ENCODE measurements at regions not wholly inside any gene's neighbourhood (a gene's known extent, or its start where the extent isn't known, plus 50 kb on each side); places are given as distances from the start of the nearest gene placed in this dataset.

DNA sequence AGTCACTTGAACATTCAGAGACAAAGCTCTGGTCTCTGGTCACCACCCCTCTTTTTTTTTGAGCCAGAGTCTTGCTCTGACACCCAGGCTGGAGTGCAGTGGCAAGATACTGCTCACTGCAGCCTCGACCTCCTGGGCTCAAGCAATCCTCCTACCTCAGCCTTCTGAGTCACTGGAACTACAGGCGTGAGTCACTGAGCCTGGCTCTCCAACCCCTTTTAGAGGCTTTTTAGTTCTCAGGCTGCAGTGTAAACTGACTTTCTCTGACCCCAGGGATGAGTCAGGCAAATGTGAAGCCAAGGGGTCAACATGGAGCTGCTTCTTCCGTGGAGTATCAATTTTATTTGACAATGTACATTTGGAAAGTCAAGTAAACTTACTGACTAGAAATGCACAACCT lies 229.2 kb downstream of the PTTG2 start:
- no peaks in the 10 kb centered on the region for H3K9me3 ChIP-seq (ENCODE audit: severe bottlenecking)
- DNase-seq (ENCODE audit: low spot score) (peak; percentile 77), ATAC-seq (ENCODE audit: low read depth) (peak; percentile 86)
- H3K4me3 ChIP-seq (ENCODE audit: severe bottlenecking) = no peak overlapping the region
- H3K36me3 ChIP-seq (ENCODE audit: low read depth) = no peaks in the 10 kb centered on the region
- TF ChIP-seq, protein P1, sequence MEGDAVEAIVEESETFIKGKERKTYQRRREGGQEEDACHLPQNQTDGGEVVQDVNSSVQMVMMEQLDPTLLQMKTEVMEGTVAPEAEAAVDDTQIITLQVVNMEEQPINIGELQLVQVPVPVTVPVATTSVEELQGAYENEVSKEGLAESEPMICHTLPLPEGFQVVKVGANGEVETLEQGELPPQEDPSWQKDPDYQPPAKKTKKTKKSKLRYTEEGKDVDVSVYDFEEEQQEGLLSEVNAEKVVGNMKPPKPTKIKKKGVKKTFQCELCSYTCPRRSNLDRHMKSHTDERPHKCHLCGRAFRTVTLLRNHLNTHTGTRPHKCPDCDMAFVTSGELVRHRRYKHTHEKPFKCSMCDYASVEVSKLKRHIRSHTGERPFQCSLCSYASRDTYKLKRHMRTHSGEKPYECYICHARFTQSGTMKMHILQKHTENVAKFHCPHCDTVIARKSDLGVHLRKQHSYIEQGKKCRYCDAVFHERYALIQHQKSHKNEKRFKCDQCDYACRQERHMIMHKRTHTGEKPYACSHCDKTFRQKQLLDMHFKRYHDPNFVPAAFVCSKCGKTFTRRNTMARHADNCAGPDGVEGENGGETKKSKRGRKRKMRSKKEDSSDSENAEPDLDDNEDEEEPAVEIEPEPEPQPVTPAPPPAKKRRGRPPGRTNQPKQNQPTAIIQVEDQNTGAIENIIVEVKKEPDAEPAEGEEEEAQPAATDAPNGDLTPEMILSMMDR (IDR thresholded peaks at IDR 0.05; ENCODE audit: poor library complexity, severe bottlenecking) = no peak
- H3K27me3 ChIP-seq (ENCODE audit: insufficient read depth, poor library complexity, severe bottlenecking) = no peaks in the 10 kb centered on the region
- peak overlapping the region; percentile 50 for H3K27ac ChIP-seq (ENCODE audit: poor library complexity, severe bottlenecking)
- H3K4me1 ChIP-seq (ENCODE audit: insufficient read depth, poor library complexity, severe bottlenecking) = peaks cover 33% of the 10 kb centered on the region

DNA sequence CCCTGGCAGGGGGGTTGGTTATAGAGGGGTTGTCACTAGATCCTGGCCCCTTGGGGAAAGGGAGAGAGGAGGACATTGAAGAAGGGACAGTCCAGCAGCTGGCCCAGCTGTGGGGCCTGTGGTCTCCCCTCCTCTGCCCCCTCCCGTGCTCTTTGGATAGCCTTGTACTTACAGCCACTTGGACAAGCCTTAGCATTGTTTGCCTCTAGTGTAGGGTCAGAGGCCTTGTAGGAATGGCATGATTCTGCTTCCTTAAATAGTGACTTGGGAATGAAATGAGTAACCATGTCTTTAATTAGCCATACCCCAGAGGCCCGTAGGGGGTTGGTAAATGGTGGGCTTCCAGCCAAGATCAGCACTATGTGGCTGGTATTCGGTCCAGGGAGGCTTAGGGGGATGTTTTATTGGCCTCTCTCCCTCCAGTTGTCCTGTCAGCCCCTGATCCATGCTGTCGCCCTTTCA lies 230.6 kb downstream of the PTTG2 start:
- no peak; the same call in 2 of the 3 replicates for ATAC-seq (ENCODE audit: low read depth)
- H3K36me3 ChIP-seq (ENCODE audit: low read depth) = no peaks in the 10 kb centered on the region
- no peaks in the 10 kb centered on the region for H3K27me3 ChIP-seq (ENCODE audit: insufficient read depth, poor library complexity, severe bottlenecking)
- H3K4me1 ChIP-seq (ENCODE audit: insufficient read depth, poor library complexity, severe bottlenecking) = peaks cover 33% of the 10 kb centered on the region
- DNase-seq (ENCODE audit: low spot score) = no peak
- H3K4me3 ChIP-seq (ENCODE audit: severe bottlenecking) = no peak overlapping the region
- H3K27ac ChIP-seq (ENCODE audit: poor library complexity, severe bottlenecking) = peak overlapping the region; percentile 50
- TF ChIP-seq, protein P1 (IDR thresholded peaks at IDR 0.05; ENCODE audit: poor library complexity, severe bottlenecking) = no peak
- no peaks in the 10 kb centered on the region for H3K9me3 ChIP-seq (ENCODE audit: severe bottlenecking)

DNA sequence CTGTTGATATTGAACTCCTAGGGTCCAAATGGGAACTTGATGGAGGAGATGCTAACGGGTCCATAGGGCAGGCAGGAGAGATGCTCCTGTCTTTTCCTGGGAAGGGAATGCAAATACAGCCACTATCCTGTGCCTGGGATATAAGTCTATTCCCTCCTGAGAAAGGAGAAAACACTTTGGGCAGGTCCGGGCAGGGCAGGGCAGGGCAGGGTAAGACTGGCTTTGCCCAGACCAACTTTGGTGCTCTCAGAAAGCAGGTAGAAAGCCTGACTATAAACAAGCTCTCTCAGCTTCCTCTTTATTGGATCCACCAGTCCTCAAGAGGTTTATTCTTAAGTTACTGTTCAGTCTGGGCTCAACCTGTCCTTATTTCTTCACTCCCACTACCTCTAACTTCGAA lies 232.3 kb downstream of the PTTG2 start:
- TF ChIP-seq, protein P1 (IDR thresholded peaks at IDR 0.05; ENCODE audit: poor library complexity, severe bottlenecking) = no peak
- ATAC-seq (ENCODE audit: low read depth) (no peak), DNase-seq (ENCODE audit: low spot score) (no peak)
- Histone ChIP-seq H3K36me3 (ENCODE audit: low read depth) (no peaks in the 10 kb centered on the region), H3K9me3 (ENCODE audit: severe bottlenecking) (no peaks in the 10 kb centered on the region), H3K4me3 (ENCODE audit: severe bottlenecking) (no peak overlapping the region), H3K27me3 (ENCODE audit: insufficient read depth, poor library complexity, severe bottlenecking) (no peaks in the 10 kb centered on the region), H3K27ac (ENCODE audit: poor library complexity, severe bottlenecking) (no peak overlapping the region), H3K4me1 (ENCODE audit: insufficient read depth, poor library complexity, severe bottlenecking) (peaks cover 33% of the 10 kb centered on the region)

DNA sequence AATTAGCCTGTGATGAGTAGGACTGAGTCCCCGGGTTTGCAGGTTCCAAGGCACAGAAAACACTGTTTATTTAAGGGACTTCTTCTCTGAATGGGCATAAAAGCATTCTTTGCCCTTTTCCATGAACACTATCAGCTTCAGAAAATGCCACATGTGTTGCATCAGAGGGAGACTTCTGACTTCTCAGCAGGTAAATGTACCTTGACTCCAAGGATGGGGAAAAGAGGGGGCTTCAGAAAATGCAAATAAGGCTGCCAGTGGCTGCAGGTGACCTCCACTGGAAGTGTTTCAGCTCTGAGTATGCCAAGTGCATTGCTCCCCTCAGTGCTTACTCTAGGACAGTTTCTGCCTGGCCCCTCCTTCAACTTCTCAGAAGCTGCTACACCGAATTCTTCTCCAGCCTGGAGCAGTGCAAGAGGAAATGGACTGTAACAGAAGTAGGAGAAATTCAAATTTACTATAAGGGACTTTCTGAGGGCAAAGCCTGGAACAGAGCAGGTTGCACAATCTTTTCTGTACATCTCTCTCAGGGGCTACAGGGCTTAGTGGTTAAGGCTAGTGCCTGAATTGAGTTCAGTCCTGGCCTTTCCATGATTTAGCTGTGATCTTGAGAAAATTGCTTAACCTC lies 233.2 kb downstream of the PTTG2 start:
- TF ChIP-seq, protein P1 (IDR thresholded peaks at IDR 0.05; ENCODE audit: poor library complexity, severe bottlenecking) = no peak
- Histone ChIP-seq H3K4me1 (ENCODE audit: insufficient read depth, poor library complexity, severe bottlenecking) (peaks cover 33% of the 10 kb centered on the region), H3K36me3 (ENCODE audit: low read depth) (no peaks in the 10 kb centered on the region), H3K27me3 (ENCODE audit: insufficient read depth, poor library complexity, severe bottlenecking) (no peaks in the 10 kb centered on the region), H3K9me3 (ENCODE audit: severe bottlenecking) (no peaks in the 10 kb centered on the region), H3K4me3 (ENCODE audit: severe bottlenecking) (no peak overlapping the region), H3K27ac (ENCODE audit: poor library complexity, severe bottlenecking) (no peak overlapping the region)
- ATAC-seq (ENCODE audit: low read depth) (no peak), DNase-seq (ENCODE audit: low spot score) (no peak)

DNA sequence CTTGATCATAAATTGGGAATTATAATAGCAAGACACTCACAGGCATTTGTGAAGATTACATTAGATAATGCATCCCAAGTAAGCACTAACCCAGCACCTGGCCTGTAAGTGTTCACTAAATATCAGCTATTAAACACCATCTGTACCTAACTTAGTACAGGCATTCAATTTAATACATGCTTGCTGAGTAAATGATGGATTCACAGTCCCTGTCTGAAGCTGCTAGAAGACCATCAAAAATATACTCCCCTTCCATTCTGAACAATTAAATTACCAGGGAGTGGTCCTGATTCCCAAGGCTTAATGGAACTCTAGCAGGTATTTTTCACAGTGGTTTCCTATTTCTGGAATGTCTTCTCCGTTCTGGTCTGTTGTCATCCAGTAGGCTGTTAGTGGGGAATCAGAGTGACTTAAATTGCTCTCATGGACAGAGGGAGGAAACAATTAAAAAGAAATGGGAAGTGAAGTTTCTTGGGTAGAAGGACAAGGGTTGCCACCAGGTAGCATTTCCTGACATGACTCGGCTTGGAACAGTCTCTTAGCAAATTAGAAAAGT lies 233.9 kb downstream of the PTTG2 start:
- ATAC-seq (ENCODE audit: low read depth) = no peak
- Histone ChIP-seq H3K4me3 (ENCODE audit: severe bottlenecking) (no peak overlapping the region), H3K4me1 (ENCODE audit: insufficient read depth, poor library complexity, severe bottlenecking) (peaks cover 28% of the 10 kb centered on the region), H3K27me3 (ENCODE audit: insufficient read depth, poor library complexity, severe bottlenecking) (no peaks in the 10 kb centered on the region), H3K9me3 (ENCODE audit: severe bottlenecking) (no peaks in the 10 kb centered on the region), H3K27ac (ENCODE audit: poor library complexity, severe bottlenecking) (no peak overlapping the region), H3K36me3 (ENCODE audit: low read depth) (no peaks in the 10 kb centered on the region)
- DNase-seq (ENCODE audit: low spot score) = no peak
- TF ChIP-seq, protein P1 (IDR thresholded peaks at IDR 0.05; ENCODE audit: poor library complexity, severe bottlenecking) = no peak

All from RWPE2 (cell line).